OCI-LY1 (cell line): ENCODE measurements at regions not wholly inside any gene's neighbourhood (a gene's known extent, or its start where the extent isn't known, plus 50 kb on each side); places are given as distances from the start of the nearest gene placed in this dataset.

Experiments used
- H2AFZ ChIP-seq: fragments of 200-600 bp; sonication (generic), shearing (Covaris generic); 2 replicates; pipeline ENCODE4 v1.6.0; 2014; ENCODE audit warnings: antibody characterized with exemption, mild to moderate bottlenecking, low read length
- H3F3A ChIP-seq: fragments of 200-600 bp; sonication (generic), shearing (Covaris generic); 2 replicates; pipeline ENCODE4 v1.6.0; 2014; ENCODE audit warnings: mild to moderate bottlenecking, antibody characterized with exemption, low read length, moderate library complexity; ENCODE audit not compliant: insufficient read depth
- H3K27ac ChIP-seq: fragments of 200-600 bp; sonication (generic); 2 replicates; pipeline ENCODE4 v1.5.1; 2014; ENCODE audit warnings: low read length, mixed run types, mild to moderate bottlenecking, low read depth; ENCODE audit not compliant: poor library complexity, severe bottlenecking
- H3K27me3 ChIP-seq: fragments of 200-600 bp; sonication (generic); 2 replicates; pipeline ENCODE4 v1.6.0; 2014; ENCODE audit warnings: antibody characterized with exemption, mild to moderate bottlenecking, low read length, moderate library complexity; ENCODE audit not compliant: insufficient read depth
- H3K36me3 ChIP-seq: fragments of 200-600 bp; sonication (generic); 2 replicates; pipeline ENCODE4 v1.6.1; 2014; ENCODE audit warnings: mild to moderate bottlenecking, antibody characterized with exemption, low read length, moderate library complexity, mixed read lengths; ENCODE audit not compliant: insufficient read depth
- H3K4me1 ChIP-seq: fragments of 200-600 bp; sonication (generic); 2 replicates; pipeline ENCODE4 v1.5.1; 2014; ENCODE audit warnings: mild to moderate bottlenecking, low read length, moderate library complexity; ENCODE audit not compliant: insufficient read depth, severe bottlenecking
- H3K4me2 ChIP-seq: fragments of 200-600 bp; sonication (generic), shearing (Covaris generic); 2 replicates; pipeline ENCODE4 v1.6.1; 2014; ENCODE audit warnings: low read length
- H3K4me3 ChIP-seq: fragments of 200-600 bp; sonication (generic); 2 replicates; pipeline ENCODE4 v1.5.1; 2014; ENCODE audit warnings: low read length, low read depth, mild to moderate bottlenecking, mixed read lengths; ENCODE audit not compliant: poor library complexity, severe bottlenecking
- H3K79me2 ChIP-seq: fragments of 200-600 bp; shearing (Covaris generic); 2 replicates; pipeline ENCODE4 v1.6.1; 2016; ENCODE audit warnings: mixed run types, low read length, mixed read lengths; ENCODE audit not compliant: insufficient read depth
- H3K9ac ChIP-seq: fragments of 200-600 bp; sonication (generic), shearing (Covaris generic); 2 replicates; pipeline ENCODE4 v1.6.1; 2014; ENCODE audit warnings: mild to moderate bottlenecking, low read length, mixed read lengths
- H3K9me2 ChIP-seq: fragments of 200-600 bp; sonication (generic), shearing (Covaris generic); 2 replicates; pipeline ENCODE4 v1.6.1; 2014; ENCODE audit warnings: low read depth, mild to moderate bottlenecking, low read length, mixed read lengths
- H3K9me3 ChIP-seq: fragments of 200-600 bp; shearing (Covaris generic); 2 replicates; pipeline ENCODE4 v1.6.1; 2014; ENCODE audit warnings: low read length, mixed read lengths
- H4K20me1 ChIP-seq: fragments of 200-600 bp; sonication (generic), shearing (Covaris generic); 2 replicates; pipeline ENCODE4 v1.6.0; 2016; ENCODE audit warnings: mild to moderate bottlenecking, low read length; ENCODE audit not compliant: insufficient read depth
- CTCF ChIP-seq: fragments of 200-600 bp; sonication (generic), shearing (Covaris generic); IDR thresholded peaks from 2 replicates; pipeline ENCODE4 v1.5.1; 2017; ENCODE audit warnings: mild to moderate bottlenecking, antibody characterized with exemption, low read length, moderate library complexity, mixed read lengths
- EZH2 ChIP-seq: fragments of 200-600 bp; sonication (generic), shearing (Covaris generic); IDR thresholded peaks from 2 replicates; pipeline ENCODE4 v1.8.0; 2017; ENCODE audit warnings: borderline replicate concordance, mixed run types, mild to moderate bottlenecking, antibody characterized with exemption, low read length, moderate library complexity, mixed read lengths

GRCh38 chr3:118705487-118706219 is 329.0 kb downstream of the IGSF11 start:
- no peak overlapping the region for H3K9ac ChIP-seq
- TF ChIP-seq CTCF: no peak
- no peak for TF ChIP-seq EZH2
- H3F3A ChIP-seq: no peaks in the 10 kb centered on the region
- peaks cover 17% of the 10 kb centered on the region for H3K4me1 ChIP-seq
- H3K36me3 ChIP-seq: no peaks in the 10 kb centered on the region
- no peaks in the 10 kb centered on the region for H3K9me2 ChIP-seq
- H3K4me3 ChIP-seq: no peak overlapping the region
- H3K27me3 ChIP-seq: no peaks in the 10 kb centered on the region
- no peaks in the 10 kb centered on the region for H3K79me2 ChIP-seq
- no peaks in the 10 kb centered on the region for H3K9me3 ChIP-seq
- H3K4me2 ChIP-seq: no peak overlapping the region
- H4K20me1 ChIP-seq: no peaks in the 10 kb centered on the region
- H3K27ac ChIP-seq: no peak overlapping the region
- H2AFZ ChIP-seq: no peak overlapping the region

DNA sequence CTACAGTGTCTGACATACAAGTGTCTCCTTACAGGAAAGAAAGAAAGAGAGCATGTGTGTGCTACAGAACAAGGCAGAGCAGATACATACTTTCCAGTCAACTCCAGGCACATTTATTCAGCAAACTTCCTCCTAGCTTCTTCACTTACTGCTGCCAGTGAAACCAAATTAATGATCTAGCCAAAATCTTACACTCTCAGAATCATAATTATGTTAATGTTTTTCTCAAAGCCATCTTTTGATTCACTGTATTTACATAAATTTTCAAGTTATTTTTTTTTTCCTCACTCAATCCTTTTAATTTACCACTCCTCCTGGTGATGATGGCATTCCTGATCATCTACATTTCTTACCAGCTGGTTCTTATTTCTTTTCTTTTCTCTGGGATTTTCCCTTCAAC is 326.7 kb downstream of the IGSF11 start:
- Histone ChIP-seq H3K27me3 (no peaks in the 10 kb centered on the region), H3K27ac (no peak overlapping the region), H3K4me3 (no peak overlapping the region), H2AFZ (no peak overlapping the region), H3K4me2 (no peak overlapping the region), H3K9ac (no peak overlapping the region), H3K79me2 (no peaks in the 10 kb centered on the region), H4K20me1 (no peaks in the 10 kb centered on the region), H3K36me3 (no peaks in the 10 kb centered on the region), H3K9me2 (no peaks in the 10 kb centered on the region), H3K9me3 (no peaks in the 10 kb centered on the region), H3F3A (no peaks in the 10 kb centered on the region), H3K4me1 (peaks cover 17% of the 10 kb centered on the region)
- no peak for TF ChIP-seq CTCF
- TF ChIP-seq EZH2: no peak

GRCh38 chr3:118710532-118710931 is 324.1 kb downstream of the IGSF11 start:
- Histone ChIP-seq H3K27me3 (no peaks in the 10 kb centered on the region), H3K9me2 (no peaks in the 10 kb centered on the region), H2AFZ (no peak overlapping the region), H3K9ac (no peak overlapping the region), H3K36me3 (no peaks in the 10 kb centered on the region), H3K4me2 (no peak overlapping the region), H3K9me3 (no peaks in the 10 kb centered on the region), H3K79me2 (no peaks in the 10 kb centered on the region), H3K4me1 (peaks cover 8% of the 10 kb centered on the region), H3K4me3 (no peak overlapping the region), H3F3A (no peaks in the 10 kb centered on the region), H3K27ac (no peak overlapping the region), H4K20me1 (no peaks in the 10 kb centered on the region)
- TF ChIP-seq CTCF (no peak), EZH2 (no peak)
